HuH-7 (cell line): ENCODE measurements at regions not wholly inside any gene's neighbourhood (a gene's known extent, or its start where the extent isn't known, plus 50 kb on each side); places are given as distances from the start of the nearest gene placed in this dataset.
"Not testable (repeated sequence)": the region's sequence is repeated elsewhere in the genome, so short reads cannot be mapped to it uniquely, and the experiment has no call there.

Source experiments
- DNase-seq: peaks from one replicate; pipeline ENCODE4 v3.0.0; 2011; ENCODE audit warnings: low spot score

- DNase-seq, result no peak
These were observed 609.8 kb upstream of the BCHE start for GRCh38 chr3:166446986-166447385.

- DNase-seq, result no peak
These were observed 609.1 kb upstream of the BCHE start for GRCh38 chr3:166446291-166446690.

GRCh38 chr3:166445865-166446264 lies 608.6 kb upstream of the BCHE start:
- DNase-seq, result no peak

GRCh38 chr3:166444756-166445155 lies 607.5 kb upstream of the BCHE start:
- no peak for DNase-seq

GRCh38 chr3:166444336-166444735 lies 607.1 kb upstream of the BCHE start:
- DNase-seq, result no peak

GRCh38 chr3:166435469-166436057 lies 598.3 kb upstream of the BCHE start:
- DNase-seq, result no peak

GRCh38 chr3:166433060-166433459 lies 595.8 kb upstream of the BCHE start:
- no peak for DNase-seq

GRCh38 chr3:166425900-166426611 lies 588.8 kb upstream of the BCHE start:
- peak; percentile 6 for DNase-seq

GRCh38 chr3:166425021-166425420 lies 587.8 kb upstream of the BCHE start:
- no peak for DNase-seq

- not testable (repeated sequence) for DNase-seq
These were observed 586.7 kb upstream of the BCHE start for GRCh38 chr3:166423824-166424513.

GRCh38 chr3:166422556-166422955 lies 585.3 kb upstream of the BCHE start:
- no peak for DNase-seq

- no peak for DNase-seq
These were observed 582.8 kb upstream of the BCHE start for GRCh38 chr3:166420071-166420470.

- DNase-seq, result no peak
These were observed 568.7 kb upstream of the BCHE start for GRCh38 chr3:166405896-166406295.

GRCh38 chr3:166405465-166405864 lies 568.2 kb upstream of the BCHE start:
- DNase-seq, result no peak

- no peak for DNase-seq
These were observed 553.1 kb upstream of the BCHE start for GRCh38 chr3:166390303-166390702.

GRCh38 chr3:166388321-166388720 lies 551.1 kb upstream of the BCHE start:
- DNase-seq, result no peak

- no peak for DNase-seq
These were observed 535.4 kb upstream of the BCHE start for GRCh38 chr3:166372571-166373106.

- no peak for DNase-seq
These were observed 530.8 kb upstream of the BCHE start for GRCh38 chr3:166367947-166368533.

GRCh38 chr3:166362698-166363097 lies 525.5 kb upstream of the BCHE start:
- DNase-seq, result no peak

- no peak for DNase-seq
These were observed 523.5 kb upstream of the BCHE start for GRCh38 chr3:166360720-166361119.

GRCh38 chr3:166351461-166351860 lies 514.2 kb upstream of the BCHE start:
- no peak for DNase-seq

GRCh38 chr3:166340604-166341266 lies 503.5 kb upstream of the BCHE start:
- DNase-seq, result no peak
